GM23248 (cell line): ENCODE measurements at regions not wholly inside any gene's neighbourhood (a gene's known extent, or its start where the extent isn't known, plus 50 kb on each side); places are given as distances from the start of the nearest gene placed in this dataset.

ENCODE experiments used
- DNase-seq: peaks from one replicate; pipeline ENCODE4 v3.0.0-alpha.2; 2015
- H2AFZ ChIP-seq: fragments of 200-600 bp; sonication (generic); 2 replicates; pipeline ENCODE4 v1.6.1; 2016; ENCODE audit warnings: antibody characterized with exemption
- H3F3A ChIP-seq: fragments of 200-600 bp; sonication (generic); 2 replicates; pipeline ENCODE4 v1.6.1; 2016; ENCODE audit warnings: mild to moderate bottlenecking, antibody characterized with exemption, mixed run types; ENCODE audit not compliant: insufficient read depth
- H3K27ac ChIP-seq: fragments of 200-600 bp; sonication (generic); 2 replicates; pipeline ENCODE4 v1.5.1; 2016; ENCODE audit warnings: mild to moderate bottlenecking
- H3K27me3 ChIP-seq: fragments of 200-600 bp; sonication (generic); replicated peaks from 2 replicates; pipeline ENCODE4 v1.6.1; 2016; ENCODE audit warnings: mild to moderate bottlenecking; ENCODE audit not compliant: insufficient read depth
- H3K36me3 ChIP-seq: fragments of 200-600 bp; sonication (generic); 2 replicates; pipeline ENCODE4 v1.6.1; 2016; ENCODE audit warnings: low read depth, mild to moderate bottlenecking
- H3K4me1 ChIP-seq: fragments of 200-600 bp; sonication (generic); 2 replicates; pipeline ENCODE4 v1.6.1; 2016; ENCODE audit warnings: mild to moderate bottlenecking; ENCODE audit not compliant: insufficient read depth
- H3K4me2 ChIP-seq: fragments of 200-600 bp; sonication (generic); one replicate; pipeline ENCODE4 v1.6.1; 2016; ENCODE audit warnings: mild to moderate bottlenecking; ENCODE audit not compliant: unreplicated experiment
- H3K4me3 ChIP-seq: fragments of 200-600 bp; sonication (generic); 2 replicates; pipeline ENCODE4 v1.5.1; 2016; ENCODE audit warnings: mild to moderate bottlenecking
- H3K79me2 ChIP-seq: fragments of 200-600 bp; sonication (generic); 2 replicates; pipeline ENCODE4 v1.6.1; 2016; ENCODE audit warnings: mild to moderate bottlenecking; ENCODE audit not compliant: insufficient read depth
- H3K9ac ChIP-seq: fragments of 200-600 bp; sonication (generic); 2 replicates; pipeline ENCODE4 v1.6.1; 2016; ENCODE audit warnings: mild to moderate bottlenecking
- H3K9me2 ChIP-seq: fragments of 200-600 bp; sonication (generic); 2 replicates; pipeline ENCODE4 v1.6.1; 2016; ENCODE audit warnings: mixed run types, mild to moderate bottlenecking, moderate library complexity; ENCODE audit not compliant: insufficient read depth
- H3K9me3 ChIP-seq: fragments of 200-600 bp; sonication (generic); one replicate; pipeline ENCODE4 v1.6.1; 2017; ENCODE audit warnings: low read depth
- H4K20me1 ChIP-seq: fragments of 200-600 bp; sonication (generic); 2 replicates; pipeline ENCODE4 v1.6.0; 2016; ENCODE audit not compliant: insufficient read depth
- EZH2 ChIP-seq: fragments of 200-600 bp; sonication (generic); IDR thresholded peaks from 2 replicates; pipeline ENCODE4 v1.6.1; 2018; ENCODE audit warnings: antibody characterized with exemption, mild to moderate bottlenecking; ENCODE audit not compliant: insufficient read depth, poor library complexity, severe bottlenecking
- EZH2phosphoT487 ChIP-seq: fragments of 200-600 bp; sonication (generic); IDR thresholded peaks from 2 replicates; pipeline ENCODE4 v1.6.1; 2018; ENCODE audit warnings: antibody characterized with exemption, moderate library complexity, mild to moderate bottlenecking, low read depth; ENCODE audit not compliant: insufficient read depth
- WGBS, 2 experiments: methylation state at CpG; one replicate each; pipeline ENCODE4 v1.1.6; 2015 to 2017; ENCODE audit warnings: low lambda C conversion rate in 2 of 2, low coverage in 1 of 2; ENCODE audit errors: missing lambda C conversion rate in 2 of 2; 5-methylcytosine and 5-hydroxymethylcytosine counted together
- in situ Hi-C: fragments of 300-500 bp; cut with MboI; formaldehyde crosslinking; loops from 2 replicates; pipeline ENCODE4 v1.15.0; 2020

- no peak overlapping the region for H3K27ac ChIP-seq
- TF ChIP-seq EZH2, result no peak
- no peak for TF ChIP-seq EZH2phosphoT487
- H3K9me3 ChIP-seq, result no peaks in the 10 kb centered on the region
- H3F3A ChIP-seq, result no peaks in the 10 kb centered on the region
- in situ Hi-C loops, result no loop called here
- no peaks in the 10 kb centered on the region for H4K20me1 ChIP-seq
- no peaks in the 10 kb centered on the region for H3K27me3 ChIP-seq
- no peak for DNase-seq
- H3K4me3 ChIP-seq, result no peak overlapping the region
- H3K36me3 ChIP-seq, result no peaks in the 10 kb centered on the region
- H3K4me2 ChIP-seq, result no peak overlapping the region
- H3K9ac ChIP-seq, result no peak overlapping the region
- no peaks in the 10 kb centered on the region for H3K79me2 ChIP-seq
- 17 to 24% methylated on average over 3 of the region's 3 CpGs for WGBS, 2 experiments
- H3K9me2 ChIP-seq, result no peaks in the 10 kb centered on the region
- H2AFZ ChIP-seq, result no peak overlapping the region
- no peaks in the 10 kb centered on the region for H3K4me1 ChIP-seq
These were observed 973.5 kb upstream of the MAP3K7 start for GRCh38 chr6:91560409-91560808.

- no peaks in the 10 kb centered on the region for H4K20me1 ChIP-seq
- H3F3A ChIP-seq, result no peaks in the 10 kb centered on the region
- H3K4me1 ChIP-seq, result no peaks in the 10 kb centered on the region
- in situ Hi-C loops, result no loop called here
- no peaks in the 10 kb centered on the region for H3K9me3 ChIP-seq
- H3K79me2 ChIP-seq, result no peaks in the 10 kb centered on the region
- H3K4me2 ChIP-seq, result no peak overlapping the region
- no peak overlapping the region for H3K9ac ChIP-seq
- no peaks in the 10 kb centered on the region for H3K27me3 ChIP-seq
- no peak overlapping the region for H2AFZ ChIP-seq
- no peaks in the 10 kb centered on the region for H3K9me2 ChIP-seq
- DNase-seq, result no peak
- no peaks in the 10 kb centered on the region for H3K36me3 ChIP-seq
- no peak overlapping the region for H3K27ac ChIP-seq
- 4 to 6% methylated on average over 5 of the region's 5 CpGs for WGBS, 2 experiments
- no peak overlapping the region for H3K4me3 ChIP-seq
- no peak for TF ChIP-seq EZH2
- no peak for TF ChIP-seq EZH2phosphoT487
These were observed 954.0 kb upstream of the MAP3K7 start for GRCh38 chr6:91540902-91541301.

GRCh38 chr6:91539456-91539855, 952.6 kb upstream of the MAP3K7 start:
- Histone ChIP-seq H2AFZ (no peak overlapping the region), H4K20me1 (no peaks in the 10 kb centered on the region), H3K4me2 (no peak overlapping the region)

GRCh38 chr6:91538622-91539021, 951.8 kb upstream of the MAP3K7 start:
- no peaks in the 10 kb centered on the region for H3K4me1 ChIP-seq
- H3K36me3 ChIP-seq, result no peaks in the 10 kb centered on the region
- H3K4me2 ChIP-seq, result no peak overlapping the region
- H3K79me2 ChIP-seq, result no peaks in the 10 kb centered on the region
- 17 to 30% methylated on average over 4 of the region's 4 CpGs for WGBS, 2 experiments
- H4K20me1 ChIP-seq, result no peaks in the 10 kb centered on the region
- TF ChIP-seq EZH2 (no peak), EZH2phosphoT487 (no peak)
- H3K4me3 ChIP-seq, result no peak overlapping the region
- H3K9me2 ChIP-seq, result no peaks in the 10 kb centered on the region
- H3K9me3 ChIP-seq, result no peaks in the 10 kb centered on the region
- H3K27me3 ChIP-seq, result no peaks in the 10 kb centered on the region
- no peak overlapping the region for H3K9ac ChIP-seq
- no peaks in the 10 kb centered on the region for H3F3A ChIP-seq
- in situ Hi-C loops, result no loop called here
- DNase-seq, result no peak
- H3K27ac ChIP-seq, result no peak overlapping the region
- H2AFZ ChIP-seq, result no peak overlapping the region

More at GRCh38 chr6:91539456-91539855, 952.6 kb upstream of the MAP3K7 start:
- TF ChIP-seq EZH2phosphoT487 (no peak), EZH2 (no peak)
- Histone ChIP-seq H3K79me2 (no peaks in the 10 kb centered on the region), H3K27me3 (no peaks in the 10 kb centered on the region), H3K27ac (no peak overlapping the region), H3K9ac (no peak overlapping the region), H3F3A (no peaks in the 10 kb centered on the region), H3K9me2 (no peaks in the 10 kb centered on the region), H3K36me3 (no peaks in the 10 kb centered on the region), H3K4me3 (no peak overlapping the region), H3K4me1 (no peaks in the 10 kb centered on the region), H3K9me3 (no peaks in the 10 kb centered on the region)
- in situ Hi-C loops, result no loop called here
- 20 to 24% methylated on average over 3 of the region's 3 CpGs for WGBS, 2 experiments
- no peak for DNase-seq

- H2AFZ ChIP-seq, result no peak overlapping the region
- H3K4me3 ChIP-seq, result no peak overlapping the region
- H3K36me3 ChIP-seq, result no peaks in the 10 kb centered on the region
- H3K27me3 ChIP-seq, result no peaks in the 10 kb centered on the region
- H3K4me1 ChIP-seq, result no peaks in the 10 kb centered on the region
- no peak overlapping the region for H3K4me2 ChIP-seq
- no peak overlapping the region for H3K9ac ChIP-seq
- H3K27ac ChIP-seq, result no peak overlapping the region
- in situ Hi-C loops, result no loop called here
- H3K79me2 ChIP-seq, result no peaks in the 10 kb centered on the region
- no peaks in the 10 kb centered on the region for H3F3A ChIP-seq
- no peak for DNase-seq
- H3K9me3 ChIP-seq, result no peaks in the 10 kb centered on the region
- H3K9me2 ChIP-seq, result no peaks in the 10 kb centered on the region
- H4K20me1 ChIP-seq, result no peaks in the 10 kb centered on the region
- 28 to 29% methylated on average over 2 of the region's 2 CpGs for WGBS, 2 experiments
- TF ChIP-seq EZH2 (no peak), EZH2phosphoT487 (no peak)
These were observed 947.7 kb upstream of the MAP3K7 start for GRCh38 chr6:91534614-91535013.
